GM23248 (cell line): ENCODE measurements at regions not wholly inside any gene's neighbourhood (a gene's known extent, or its start where the extent isn't known, plus 50 kb on each side); places are given as distances from the start of the nearest gene placed in this dataset.

ENCODE experiments used
- EZH2 ChIP-seq: fragments of 200-600 bp; sonication (generic); IDR thresholded peaks from 2 replicates; pipeline ENCODE4 v1.6.1; 2018; ENCODE audit warnings: antibody characterized with exemption, mild to moderate bottlenecking; ENCODE audit not compliant: insufficient read depth, poor library complexity, severe bottlenecking
- EZH2phosphoT487 ChIP-seq: fragments of 200-600 bp; sonication (generic); IDR thresholded peaks from 2 replicates; pipeline ENCODE4 v1.6.1; 2018; ENCODE audit warnings: antibody characterized with exemption, moderate library complexity, mild to moderate bottlenecking, low read depth; ENCODE audit not compliant: insufficient read depth

- TF ChIP-seq EZH2 (no peak), EZH2phosphoT487 (no peak)
These were observed 74.3 kb downstream of the SHANK2 start for GRCh38 chr11:71178076-71178475.
